Spleen (tissue), 7 donors: ENCODE measurements at regions not wholly inside any gene's neighbourhood (a gene's known extent, or its start where the extent isn't known, plus 50 kb on each side); places are given as distances from the start of the nearest gene placed in this dataset.

Experiments
- CTCF ChIP-seq, 11 experiments: fragments of 200-600 bp in 7 of 11; fragments of 450-650 bp in 4 of 11; sonication (generic) in 4 of 11; IDR thresholded peaks in 8 of 11; conservative IDR thresholded peaks in 3 of 11; 1 replicate in 7 of 11; 2 replicates in 4 of 11; pipeline versions ENCODE4 v1.4.0 to v1.8.0; 2016 to 2021; ENCODE audit warnings: antibody characterized with exemption in 11 of 11, inconsistent platforms in 4 of 11, mild to moderate bottlenecking in 1 of 11
- POLR2A ChIP-seq, 3 donors: fragments of 450-650 bp; IDR thresholded peaks; one replicate each; pipeline ENCODE4 v1.5.1; 2017; ENCODE audit warnings: antibody characterized with exemption in 3 of 3, mild to moderate bottlenecking in 1 of 3
- POLR2AphosphoS5 ChIP-seq, 3 donors: sonication (generic); formaldehyde crosslinking; IDR thresholded peaks; one replicate each; pipeline ENCODE4 v1.5.1; 2017; ENCODE audit warnings: antibody characterized with exemption in 3 of 3
- donor health status: DM: no; HTN: no; CAD: no; lungs with moderate emphysema.
- donor health status: DM: no; HTN: no; CAD: no.
- donor health status: DM: no; HTN: no; CAD: no.

- TF ChIP-seq CTCF (IDR thresholded peaks at IDR 0.05 in 8 of 11, conservative IDR thresholded peaks at IDR 0.05 in 3 of 11) (no peak), POLR2AphosphoS5 (IDR thresholded peaks at IDR 0.05) (no peak), POLR2A (IDR thresholded peaks at IDR 0.05) (no peak)
Measured at GRCh38 chr2:209113026-209113425, 310.8 kb upstream of the MAP2 start.
